B cell (primary cell): ENCODE measurements at regions not wholly inside any gene's neighbourhood (a gene's known extent, or its start where the extent isn't known, plus 50 kb on each side); places are given as distances from the start of the nearest gene placed in this dataset.

Experiments
- CTCF ChIP-seq: fragments of 200-600 bp; IDR thresholded peaks from one replicate; pipeline ENCODE4 v1.8.0; 2022; ENCODE audit warnings: antibody characterized with exemption, mild to moderate bottlenecking
- EZH2 ChIP-seq: IDR thresholded peaks from 2 replicates; pipeline ENCODE4 v1.6.1; 2012; ENCODE audit warnings: borderline replicate concordance, low read depth, mild to moderate bottlenecking, moderate library complexity, low read length; ENCODE audit not compliant: insufficient read depth, poor library complexity, severe bottlenecking

DNA sequence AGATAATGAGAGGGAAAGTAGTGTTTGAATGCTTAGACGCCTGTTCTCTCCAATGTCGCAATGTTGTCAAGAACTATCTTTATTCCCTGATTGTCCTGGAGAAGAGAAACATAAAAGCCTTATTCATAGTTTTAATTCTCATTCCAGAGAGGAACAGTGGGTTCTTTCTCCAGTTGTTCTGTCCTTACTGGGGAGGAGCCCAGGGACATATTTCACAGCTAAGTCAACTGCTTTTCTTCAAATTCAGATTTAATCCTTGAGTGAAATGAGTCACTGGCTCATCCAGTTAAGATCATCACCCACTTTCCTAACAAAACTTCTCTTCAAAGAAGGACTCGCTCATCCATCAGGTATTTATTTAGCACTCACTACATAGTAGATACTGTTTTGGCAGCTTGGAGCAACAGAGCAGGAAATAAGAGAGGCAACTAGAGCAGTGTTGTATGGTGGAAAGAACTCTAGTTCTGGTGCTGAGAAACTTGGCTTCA is 365.7 kb upstream of the USP24 start:
- TF ChIP-seq CTCF = no peak
- no peak for TF ChIP-seq EZH2
